HG02852 (cell line): ENCODE measurements at regions not wholly inside any gene's neighbourhood (a gene's known extent, or its start where the extent isn't known, plus 50 kb on each side); places are given as distances from the start of the nearest gene placed in this dataset.
"Not testable (repeated sequence)": the region's sequence is repeated elsewhere in the genome, so short reads cannot be mapped to it uniquely, and the experiment has no call there.

Experiments
- ATAC-seq: cut with Tn5 transposase; IDR thresholded peaks from one replicate; pipeline ENCODE4 v1.9.1; 2021; ENCODE audit warnings: mild to moderate bottlenecking, moderate library complexity; ENCODE audit not compliant: unreplicated experiment

DNA sequence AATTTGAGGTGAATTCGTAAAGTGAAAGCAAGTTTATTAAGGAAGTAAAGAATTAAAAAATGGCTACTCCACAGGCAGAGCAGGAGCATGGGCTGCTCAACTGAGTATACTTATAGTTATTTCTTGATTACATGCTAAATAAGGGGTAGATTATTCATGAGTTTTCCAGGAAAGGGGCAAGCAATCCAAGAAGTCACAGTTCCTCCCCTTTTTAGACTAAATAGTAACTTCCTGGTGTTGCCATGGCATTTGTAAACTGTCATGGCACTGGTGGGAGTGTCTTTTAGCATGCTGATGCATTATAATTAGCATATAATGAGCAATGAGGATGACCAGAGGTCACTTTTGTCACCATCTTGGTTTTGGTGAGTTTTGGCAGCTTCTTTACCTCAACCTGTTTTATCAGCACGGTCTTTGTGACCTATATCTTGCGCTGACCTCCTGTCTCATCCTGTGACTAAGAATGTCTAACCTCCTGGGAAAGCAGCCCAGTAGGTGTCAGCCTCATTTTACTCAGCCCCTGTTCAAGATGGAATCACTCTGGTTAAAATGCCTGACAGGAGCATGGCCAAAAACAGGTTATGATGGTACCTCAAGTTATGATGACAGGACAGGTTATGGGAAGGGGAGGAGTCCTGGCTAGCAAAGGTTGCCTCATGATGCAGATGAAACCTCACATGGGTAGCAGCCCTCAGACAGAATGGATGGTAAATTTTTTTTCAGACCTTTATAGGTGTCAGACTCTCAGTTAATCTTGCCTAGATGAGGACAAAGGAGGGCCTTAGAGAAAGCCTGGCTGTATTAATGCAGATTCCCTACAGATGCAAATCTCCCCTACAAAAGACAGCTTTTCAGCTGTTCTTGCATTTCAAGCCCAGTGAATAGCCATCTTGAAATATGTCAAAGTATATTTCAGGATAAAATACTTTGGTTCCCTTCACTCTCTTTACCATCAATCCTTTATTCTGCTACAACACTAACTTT is 49.7 kb downstream of the SIPA1L2 start:
- no peak for ATAC-seq

DNA sequence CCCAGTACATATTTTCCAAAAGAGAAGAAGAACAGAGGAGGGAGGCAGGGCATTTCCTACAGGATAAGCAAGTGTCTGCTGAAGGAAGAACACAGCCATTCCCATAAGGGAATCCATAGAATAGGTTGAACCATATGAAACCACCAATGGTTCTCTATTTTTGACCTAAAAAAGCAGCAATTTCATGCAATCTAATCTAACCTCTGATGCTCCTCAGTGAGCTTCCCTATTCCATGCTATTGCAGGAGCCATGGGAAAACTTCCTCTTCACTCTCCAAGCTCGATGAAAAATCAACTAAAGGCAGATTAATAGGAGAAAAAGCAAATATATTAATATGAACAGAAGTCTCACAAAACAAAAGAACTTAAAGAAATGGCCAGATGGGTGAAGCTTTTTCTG is 50.5 kb downstream of the SIPA1L2 start:
- no peak for ATAC-seq

DNA sequence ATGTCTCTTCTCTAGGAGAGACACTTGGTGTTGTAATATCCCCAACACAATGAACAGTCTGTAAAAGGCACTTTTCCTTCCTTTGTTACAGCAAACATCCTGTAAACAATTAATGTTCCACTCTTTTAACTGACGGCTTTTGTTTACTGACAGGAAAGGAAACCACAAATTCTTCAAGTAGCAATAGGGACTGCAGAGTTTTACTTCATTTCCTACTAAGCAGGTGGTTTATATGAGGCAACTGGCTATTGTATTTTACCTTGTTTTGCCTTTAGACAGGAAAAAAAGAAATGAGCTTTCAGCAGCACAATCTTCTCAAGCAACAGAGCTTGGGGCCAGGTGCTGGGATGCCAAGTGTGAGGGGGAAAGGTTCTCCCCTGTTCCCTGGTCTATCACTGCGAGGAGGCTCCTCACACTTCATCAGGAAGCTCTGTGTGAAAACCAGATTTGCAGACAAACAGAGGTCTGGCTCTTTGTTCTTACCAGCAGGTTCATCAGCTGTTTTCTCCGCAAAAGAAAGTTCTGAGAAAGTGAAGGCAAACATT is 51.2 kb downstream of the SIPA1L2 start:
- ATAC-seq = no peak

DNA sequence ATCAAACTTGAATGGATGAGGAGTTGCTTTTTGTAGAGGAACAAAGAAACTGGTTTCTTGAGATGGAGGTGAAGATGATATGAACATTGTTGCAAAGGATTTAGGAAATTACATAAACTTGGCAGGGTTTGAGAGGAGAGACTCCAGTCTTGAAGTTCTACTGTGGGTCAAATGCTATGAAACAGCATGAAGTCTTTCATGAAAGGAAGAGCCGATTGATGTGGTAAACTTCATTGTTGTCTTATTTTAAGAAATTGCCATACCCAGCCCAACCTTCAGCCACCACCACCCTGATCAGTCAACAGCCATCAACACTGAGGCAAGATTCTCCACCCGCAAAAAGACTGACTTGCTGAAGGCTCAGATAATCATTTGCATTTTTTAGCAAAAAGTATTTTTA is 52.2 kb downstream of the SIPA1L2 start:
- no peak for ATAC-seq

DNA sequence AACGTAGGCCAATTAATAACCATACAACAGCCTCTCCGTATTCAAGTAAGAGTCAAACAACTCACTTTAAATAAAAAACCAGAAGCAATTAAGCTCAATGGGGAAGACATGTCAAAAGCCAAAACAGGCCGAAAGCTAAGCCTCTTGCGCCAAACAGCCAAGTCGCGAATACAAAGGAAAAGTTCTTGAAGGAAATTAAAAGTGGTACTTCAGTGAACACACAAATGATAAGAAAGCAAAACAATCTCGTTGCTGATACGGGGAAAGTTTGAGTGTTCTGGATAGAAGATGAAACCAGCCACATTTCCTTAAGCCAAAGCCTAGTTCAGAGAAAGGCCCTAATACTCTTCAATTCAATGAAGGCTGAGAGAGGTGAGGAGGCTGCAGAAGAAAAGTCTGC is 53.4 kb downstream of the SIPA1L2 start:
- ATAC-seq = no peak

DNA sequence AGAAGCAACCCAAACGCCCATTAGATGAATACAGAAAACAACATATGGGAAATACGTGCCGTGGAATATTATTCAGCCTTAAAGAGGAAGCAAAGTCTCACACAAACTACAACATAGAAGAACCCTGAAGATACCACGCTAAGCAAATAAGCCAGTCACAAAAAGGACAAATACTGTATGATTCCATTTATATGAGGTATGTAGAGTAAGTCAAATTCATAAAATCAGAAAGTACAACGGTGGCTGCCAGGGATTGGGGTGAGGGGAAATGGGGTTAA is 54.2 kb downstream of the SIPA1L2 start:
- no peak for ATAC-seq

DNA sequence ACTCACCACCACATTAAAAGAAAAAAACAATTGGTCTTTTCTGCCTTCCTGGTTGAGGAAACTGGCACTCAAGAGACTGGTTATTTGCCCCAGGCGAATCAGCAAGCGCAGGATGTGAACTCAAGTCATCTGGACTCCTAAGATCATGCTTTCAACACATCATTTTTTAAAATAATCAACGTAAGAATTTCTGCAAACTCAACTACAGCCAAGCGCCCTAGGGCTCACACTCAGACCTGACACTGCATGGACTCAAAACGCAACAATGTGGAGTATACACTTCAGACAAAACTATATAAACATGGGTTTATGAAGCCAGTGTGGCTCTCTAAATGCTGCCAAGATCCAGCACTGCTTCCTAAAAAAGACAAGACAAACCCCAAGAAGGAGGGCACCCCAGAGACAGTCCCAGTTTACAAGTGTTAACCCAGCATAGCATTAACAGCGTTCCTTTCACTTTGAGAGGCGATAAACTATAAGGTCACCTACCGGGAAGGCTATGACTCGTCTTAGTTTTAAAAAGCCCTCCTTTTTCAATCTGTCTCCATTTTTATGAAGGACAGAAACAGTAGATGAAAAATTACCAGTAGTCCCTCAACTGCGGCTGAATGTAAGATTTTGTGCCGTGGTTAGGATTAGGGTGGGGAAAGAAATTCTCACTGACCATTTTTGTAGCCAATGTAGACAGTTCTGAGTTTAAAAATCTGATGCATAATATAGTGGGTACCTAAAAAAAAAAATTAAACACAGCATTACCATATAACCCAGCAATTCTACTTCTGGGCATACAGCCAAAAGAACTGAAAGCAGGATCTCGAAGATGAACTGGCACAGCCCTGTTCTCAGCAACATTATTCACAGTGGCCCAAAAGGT is 54.8 kb downstream of the SIPA1L2 start:
- no peak for ATAC-seq

DNA sequence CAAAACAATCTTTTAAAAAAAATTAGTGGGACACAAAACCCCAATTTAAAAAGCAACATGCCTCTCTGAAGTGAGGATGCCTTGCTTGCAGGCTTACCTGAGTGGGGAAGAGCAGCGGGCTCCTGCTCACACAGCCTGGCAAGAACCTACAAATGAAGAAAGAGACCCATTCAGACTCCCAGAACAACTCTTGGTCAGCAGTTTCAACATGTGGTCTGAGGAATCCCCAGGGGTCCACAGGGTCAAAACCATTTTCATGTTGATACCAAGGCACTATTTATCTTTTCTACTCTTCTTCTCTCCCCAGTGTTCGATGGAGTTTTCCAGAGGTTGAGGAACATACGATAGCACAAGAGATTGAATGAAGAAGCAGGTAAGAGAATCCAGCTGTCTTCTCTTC is 55.9 kb downstream of the SIPA1L2 start:
- ATAC-seq = no peak

DNA sequence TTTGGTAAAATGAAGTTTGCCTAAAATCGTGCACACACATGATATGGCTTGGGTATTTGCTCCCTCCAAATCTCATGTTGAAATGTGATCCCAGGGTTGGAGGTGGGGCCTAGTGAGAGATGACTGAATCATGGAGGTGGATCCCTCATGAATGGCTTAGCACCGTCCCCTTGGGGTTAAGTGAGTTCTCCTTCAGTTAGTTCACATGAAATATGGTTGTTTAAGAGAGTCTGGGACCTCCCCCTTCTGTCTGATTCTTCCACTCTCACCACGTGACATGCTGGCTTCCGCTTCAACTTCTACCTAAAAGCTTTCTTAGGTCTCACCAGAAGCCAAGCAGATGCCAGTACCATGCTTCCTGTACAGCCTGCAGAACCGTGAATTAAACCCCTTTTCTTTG is 58.4 kb downstream of the SIPA1L2 start:
- ATAC-seq = no peak

DNA sequence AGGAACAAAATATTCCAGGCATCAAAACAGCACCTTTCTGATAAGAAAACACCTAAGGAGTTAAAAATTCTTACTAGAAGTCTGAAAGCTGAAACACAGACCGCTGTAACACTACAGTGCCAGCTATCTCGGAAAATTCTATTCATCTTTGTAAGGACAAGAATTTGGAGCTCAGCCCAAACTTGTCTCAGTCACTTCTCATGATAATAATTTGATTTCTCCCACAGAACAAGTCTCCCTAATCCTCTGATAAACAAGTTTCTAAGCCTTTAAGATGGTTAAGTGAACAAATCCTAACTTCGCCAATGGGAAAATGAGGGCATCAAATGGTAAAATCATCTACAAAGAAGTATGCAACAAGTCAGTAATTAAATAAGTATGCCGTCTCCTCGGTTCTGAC is 59.9 kb downstream of the SIPA1L2 start:
- ATAC-seq = no peak

DNA sequence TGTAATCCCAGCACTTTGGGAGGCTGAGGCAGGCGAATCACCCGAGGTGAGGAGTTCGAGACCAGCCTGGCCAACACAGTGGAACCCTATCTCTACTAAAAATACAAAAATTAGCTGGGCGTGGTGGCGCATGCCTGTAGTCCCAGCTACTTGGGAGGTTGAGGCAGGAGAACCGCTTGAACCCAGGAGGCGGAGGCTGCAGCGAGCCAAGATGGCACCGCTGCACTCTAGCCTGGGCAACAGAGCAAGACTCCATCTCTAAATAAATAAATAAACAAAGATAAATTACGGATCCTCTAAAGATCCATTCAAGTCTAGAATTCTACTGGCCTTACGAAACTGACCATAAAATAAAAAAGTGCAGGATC is 60.4 kb downstream of the SIPA1L2 start:
- not testable (repeated sequence) for ATAC-seq

DNA sequence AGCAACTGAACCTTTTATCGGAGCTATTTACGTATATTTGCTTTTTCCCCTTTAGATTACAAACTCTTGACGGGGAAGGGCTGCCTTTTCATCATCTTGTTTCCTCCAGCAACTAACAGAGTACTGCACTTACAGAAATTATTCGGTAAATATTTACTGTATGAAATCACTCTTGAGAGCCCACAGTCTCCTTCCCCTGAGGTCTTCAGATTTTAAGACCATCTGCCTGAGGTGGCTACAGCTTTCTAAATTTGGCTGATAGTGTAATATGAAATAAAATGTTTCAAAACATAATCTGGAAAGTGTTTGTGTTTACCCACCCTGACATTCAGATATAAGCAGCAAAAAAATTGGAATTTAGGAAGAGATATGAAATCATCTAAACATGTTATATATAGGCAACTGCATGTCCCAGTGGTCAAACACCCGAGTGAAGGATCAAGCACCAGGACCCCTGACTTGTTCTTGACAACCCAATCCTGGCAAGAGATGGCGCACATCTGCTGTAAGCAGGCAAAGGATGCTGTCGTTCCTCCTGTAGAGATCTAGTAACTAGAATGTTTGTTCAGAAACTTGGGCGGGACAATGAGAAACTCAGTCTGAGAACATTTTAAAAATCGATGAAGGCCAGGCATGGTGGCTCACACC is 60.9 kb downstream of the SIPA1L2 start:
- no peak for ATAC-seq

DNA sequence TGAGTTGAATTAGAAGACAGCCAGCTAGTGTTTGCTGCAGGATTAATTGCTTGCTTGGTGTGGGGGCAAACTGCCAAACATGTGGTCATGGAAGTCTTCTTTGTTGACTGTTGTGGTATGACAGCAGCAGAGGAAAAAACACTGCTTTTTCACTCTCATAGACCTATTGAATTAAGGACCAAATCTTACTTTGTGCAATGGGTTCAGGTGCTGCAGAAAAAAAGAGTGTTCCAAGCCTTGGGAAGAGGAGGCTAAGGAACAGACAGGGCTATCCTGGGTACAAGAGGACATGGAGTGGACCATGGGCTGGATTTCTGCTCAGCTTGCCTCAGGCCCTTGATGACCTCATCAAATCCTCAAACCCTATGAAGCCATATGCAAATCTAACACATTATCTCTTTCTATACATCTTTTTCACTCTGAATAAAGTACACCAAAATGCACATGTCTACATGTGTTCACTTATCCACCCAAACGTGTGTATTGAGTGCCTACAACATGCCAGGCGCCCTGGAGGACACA is 61.5 kb downstream of the SIPA1L2 start:
- ATAC-seq = no peak

DNA sequence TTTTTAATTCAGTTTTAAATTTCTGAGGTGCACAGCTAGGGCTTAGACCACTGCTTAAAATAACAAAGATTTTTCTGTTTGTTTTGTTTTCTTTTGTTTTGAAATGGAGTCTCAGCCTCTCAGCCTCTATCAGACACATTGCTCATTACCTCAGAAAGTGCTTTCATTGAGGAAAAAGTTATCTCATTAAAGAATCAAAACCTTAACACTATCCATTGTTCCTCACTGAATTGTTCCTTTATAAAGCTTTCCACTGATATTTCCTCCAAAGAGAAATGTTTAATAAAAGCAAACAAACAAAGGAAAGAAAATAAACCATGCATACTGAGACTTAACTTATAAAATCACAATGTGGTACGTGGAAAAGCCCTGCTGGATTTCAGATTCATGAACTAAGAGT is 63.8 kb downstream of the SIPA1L2 start:
- no peak for ATAC-seq

DNA sequence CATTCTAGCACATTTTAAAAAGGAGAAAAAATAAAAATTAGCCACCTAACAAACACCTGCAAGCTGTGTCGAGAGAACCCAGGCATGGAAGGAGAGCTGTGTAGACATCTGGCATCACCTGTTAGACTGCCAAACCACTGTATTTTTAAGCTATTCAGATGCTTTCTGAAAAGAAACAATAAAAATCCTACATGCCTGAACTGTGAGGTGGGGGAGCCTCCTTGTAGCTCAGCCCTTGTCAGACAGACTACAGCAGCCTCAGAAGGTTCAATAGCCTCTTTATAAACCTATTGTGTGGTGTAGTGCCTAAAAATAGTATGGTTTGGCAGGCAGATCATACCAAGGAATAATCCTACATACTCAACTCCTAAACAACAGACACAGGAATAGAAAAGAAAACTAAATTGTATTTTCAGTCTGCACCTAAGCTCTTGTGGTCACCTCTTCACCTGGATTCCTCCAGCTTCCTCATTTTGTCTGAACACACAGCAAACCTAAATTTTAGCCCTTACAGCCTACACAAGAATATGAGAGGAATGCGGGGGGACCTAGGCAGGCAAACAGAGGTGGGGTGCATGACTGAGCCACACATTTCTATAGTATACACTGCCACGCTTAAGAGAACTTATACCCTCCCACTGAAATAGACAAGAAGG is 67.0 kb downstream of the SIPA1L2 start:
- no peak for ATAC-seq

DNA sequence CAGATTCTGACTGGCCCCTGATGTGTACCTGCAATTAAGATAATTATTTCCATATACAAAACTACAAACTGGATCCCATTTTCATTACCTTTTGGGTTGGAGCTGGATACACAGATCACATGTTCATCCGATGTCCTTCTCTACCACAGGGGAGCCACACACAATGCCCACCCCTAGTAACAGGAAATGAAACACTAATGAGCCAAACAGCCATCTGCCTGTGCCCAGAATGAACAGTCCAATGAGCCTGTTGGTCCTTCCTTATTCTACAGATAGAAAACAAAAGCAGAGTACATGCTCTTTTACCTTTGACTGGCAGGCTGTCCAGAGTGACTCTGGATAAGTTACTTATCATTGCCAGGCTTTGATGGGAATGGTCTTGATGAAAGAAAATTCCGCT is 68.6 kb downstream of the SIPA1L2 start:
- ATAC-seq = no peak

DNA sequence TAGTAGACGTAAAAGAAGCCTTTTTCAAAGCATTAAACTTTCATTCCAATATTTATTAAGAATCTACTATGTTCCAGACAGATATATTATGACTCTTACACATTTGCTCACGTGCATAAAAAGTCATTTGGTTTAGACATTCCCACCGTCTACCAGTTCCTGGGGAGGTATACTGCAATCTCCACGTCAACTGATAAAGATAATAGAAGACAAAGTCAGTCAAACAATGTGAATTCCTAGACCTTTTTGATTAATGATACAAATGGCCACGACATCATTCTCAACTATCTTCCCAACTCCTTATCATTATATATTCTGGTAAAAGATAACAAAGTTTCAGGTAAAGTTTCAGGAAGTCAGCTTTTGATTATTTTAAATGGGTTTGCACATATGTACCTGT is 69.0 kb downstream of the SIPA1L2 start:
- ATAC-seq = no peak

DNA sequence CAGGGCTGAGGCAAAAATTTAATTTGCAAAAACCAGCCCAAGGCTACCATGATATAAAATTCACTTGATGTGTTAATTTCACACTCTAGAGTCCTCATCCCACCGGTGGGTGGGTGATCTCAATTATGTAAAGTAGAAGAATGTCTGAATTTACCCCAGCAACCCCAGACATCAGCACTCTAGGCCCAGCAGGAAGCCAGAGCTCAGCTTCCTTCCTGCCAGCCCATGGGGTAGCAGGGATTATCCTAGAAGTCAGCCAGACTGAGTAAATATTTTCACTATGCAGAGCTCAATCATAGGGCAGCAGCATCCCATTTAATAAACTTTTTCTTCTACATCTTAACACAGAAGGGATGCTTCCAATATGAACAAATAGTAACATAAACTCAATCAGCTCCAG is 71.0 kb downstream of the SIPA1L2 start:
- ATAC-seq = no peak

DNA sequence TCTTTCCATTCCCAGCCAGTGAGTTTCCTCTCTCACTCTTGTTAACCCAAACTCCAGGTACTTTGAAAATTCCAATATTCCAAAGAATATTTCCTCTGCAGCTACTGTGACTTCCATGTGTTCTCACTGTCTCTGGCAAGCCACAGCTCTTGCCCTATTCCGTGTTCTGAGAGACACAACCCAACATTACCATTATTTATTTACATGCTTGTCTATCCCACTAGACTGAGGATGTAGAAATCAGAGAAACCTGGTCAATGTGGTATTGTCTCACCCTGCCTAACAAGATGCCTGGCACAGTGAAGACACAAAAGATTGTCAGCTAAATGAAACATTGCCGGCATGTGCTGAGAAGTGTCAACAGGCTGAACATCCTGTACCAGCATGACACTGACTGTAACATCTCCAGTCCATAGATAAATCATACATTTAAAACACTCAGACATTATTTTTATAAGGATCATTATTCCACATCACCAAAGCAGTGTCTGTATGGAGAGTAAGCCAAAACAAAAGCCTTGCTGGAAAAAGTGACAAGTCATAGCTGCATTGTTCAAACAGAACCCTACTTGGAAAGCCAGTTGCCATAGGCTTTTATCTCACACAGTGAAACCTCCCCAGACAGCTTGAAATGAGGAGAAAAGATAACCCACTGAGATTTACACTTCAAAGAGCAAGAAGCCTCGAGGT is 72.3 kb downstream of the SIPA1L2 start:
- no peak for ATAC-seq

DNA sequence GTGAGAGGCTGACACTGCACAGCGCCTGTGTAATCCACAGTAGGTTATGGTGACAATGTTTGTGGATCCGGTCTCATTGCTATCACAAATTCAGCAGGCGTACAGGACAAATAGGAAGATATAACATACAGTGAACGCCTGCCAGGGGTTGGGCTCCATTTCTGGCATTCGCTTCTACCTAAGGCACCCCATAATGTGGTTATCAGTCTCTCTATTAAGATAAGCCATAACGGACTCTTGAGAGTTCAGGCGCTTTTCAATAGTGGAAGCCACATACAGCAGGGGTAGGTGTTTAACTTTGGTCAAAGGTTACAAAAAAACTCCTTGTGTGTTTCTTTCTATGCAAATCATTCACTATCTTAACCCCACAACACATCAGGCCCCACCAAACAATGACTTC is 72.8 kb downstream of the SIPA1L2 start:
- no peak for ATAC-seq
